HepG2 (cell line): ENCODE measurements at regions not wholly inside any gene's neighbourhood (a gene's known extent, or its start where the extent isn't known, plus 50 kb on each side); places are given as distances from the start of the nearest gene placed in this dataset.

ENCODE experiments used
- small RNA-seq, 3 experiments: library from RNA; depleted of rRNA; stranded (forward); fragments of <200 nt; gene quantifications; one replicate each; pipeline ENCODE3, GENCODE V24; 2012; ENCODE audit warnings: low read depth in 2 of 3, low replicate concordance in 1 of 3; ENCODE audit not compliant: insufficient read length in 3 of 3, insufficient read depth in 2 of 3

Small RNAs in the stretch of these regions (small RNA-seq; reads per million reads assigned to genes)
- 0 reads per million in 3 experiments for gene RF00394
